HEK293 (cell line): ENCODE measurements at regions not wholly inside any gene's neighbourhood (a gene's known extent, or its start where the extent isn't known, plus 50 kb on each side); places are given as distances from the start of the nearest gene placed in this dataset.

Experiments
- HOXC10 ChIP-seq: sonication (generic); formaldehyde crosslinking; IDR thresholded peaks from 2 replicates; pipeline ENCODE4 v1.8.1; 2023; ENCODE audit warnings: mild to moderate bottlenecking, missing genetic modification reagents
- ZNF510 ChIP-seq: fragments of 450-650 bp; formaldehyde crosslinking; IDR thresholded peaks from 2 replicates; pipeline ENCODE4 v1.5.1; 2018; ENCODE audit warnings: mild to moderate bottlenecking, missing genetic modification characterization, missing biosample characterization; ENCODE audit not compliant: insufficient replicate concordance

GRCh38 chr4:66564901-66565651, 894.8 kb upstream of the EPHA5 start:
- TF ChIP-seq HOXC10 (CRISPR knock-in tag) (no peak), ZNF510 (tag by site-specific recombination) (peak; percentile 92)
